Uterus (tissue), 2 donors: ENCODE measurements at regions not wholly inside any gene's neighbourhood (a gene's known extent, or its start where the extent isn't known, plus 50 kb on each side); places are given as distances from the start of the nearest gene placed in this dataset.
"Not testable (repeated sequence)": the region's sequence is repeated elsewhere in the genome, so short reads cannot be mapped to it uniquely, and the experiment has no call there.

ENCODE experiments used
- POLR2A ChIP-seq, 2 donors: fragments of 450-650 bp; IDR thresholded peaks; one replicate each; pipeline ENCODE4 v1.6.1; 2016; ENCODE audit warnings: antibody characterized with exemption in 2 of 2, mild to moderate bottlenecking in 1 of 2, moderate library complexity in 1 of 2
- TF ChIP-seq, protein P1 (sequence below), 4 experiments: fragments of 200-600 bp in 2 of 4; fragments of 450-650 bp in 2 of 4; sonication (generic) in 2 of 4; IDR thresholded peaks; one replicate each; pipeline ENCODE4 v1.5.1; 2016 to 2019; ENCODE audit warnings: antibody characterized with exemption in 4 of 4, mild to moderate bottlenecking in 2 of 4, moderate library complexity in 1 of 4

DNA sequence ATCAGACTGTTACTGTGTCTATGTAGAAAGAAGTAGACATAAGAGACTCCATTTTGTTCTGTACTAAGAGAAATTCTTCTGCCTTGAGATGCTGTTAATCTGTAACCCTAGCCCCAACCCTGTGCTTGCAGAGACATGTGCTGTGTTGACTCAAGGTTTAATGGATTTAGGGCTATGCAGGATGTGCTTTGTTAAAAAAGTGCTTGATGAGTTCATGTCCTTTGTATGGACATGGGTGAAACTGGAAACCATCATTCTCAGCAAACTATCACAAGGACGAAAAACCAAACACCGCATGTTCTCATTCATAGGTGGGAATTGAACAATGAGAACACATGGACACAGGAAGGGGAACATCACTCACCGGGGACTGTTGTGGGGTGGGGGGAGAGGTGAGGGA lies 1398.7 kb downstream of the UQCRFS1 start:
- TF ChIP-seq, protein P1, sequence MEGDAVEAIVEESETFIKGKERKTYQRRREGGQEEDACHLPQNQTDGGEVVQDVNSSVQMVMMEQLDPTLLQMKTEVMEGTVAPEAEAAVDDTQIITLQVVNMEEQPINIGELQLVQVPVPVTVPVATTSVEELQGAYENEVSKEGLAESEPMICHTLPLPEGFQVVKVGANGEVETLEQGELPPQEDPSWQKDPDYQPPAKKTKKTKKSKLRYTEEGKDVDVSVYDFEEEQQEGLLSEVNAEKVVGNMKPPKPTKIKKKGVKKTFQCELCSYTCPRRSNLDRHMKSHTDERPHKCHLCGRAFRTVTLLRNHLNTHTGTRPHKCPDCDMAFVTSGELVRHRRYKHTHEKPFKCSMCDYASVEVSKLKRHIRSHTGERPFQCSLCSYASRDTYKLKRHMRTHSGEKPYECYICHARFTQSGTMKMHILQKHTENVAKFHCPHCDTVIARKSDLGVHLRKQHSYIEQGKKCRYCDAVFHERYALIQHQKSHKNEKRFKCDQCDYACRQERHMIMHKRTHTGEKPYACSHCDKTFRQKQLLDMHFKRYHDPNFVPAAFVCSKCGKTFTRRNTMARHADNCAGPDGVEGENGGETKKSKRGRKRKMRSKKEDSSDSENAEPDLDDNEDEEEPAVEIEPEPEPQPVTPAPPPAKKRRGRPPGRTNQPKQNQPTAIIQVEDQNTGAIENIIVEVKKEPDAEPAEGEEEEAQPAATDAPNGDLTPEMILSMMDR (IDR thresholded peaks at IDR 0.05), result not testable (repeated sequence)
- TF ChIP-seq POLR2A (IDR thresholded peaks at IDR 0.05), result not testable (repeated sequence)
